ENCODE measurements at regions not wholly inside any gene's neighbourhood (a gene's known extent, or its start where the extent isn't known, plus 50 kb on each side); places are given as distances from the start of the nearest gene placed in this dataset.

DNA sequence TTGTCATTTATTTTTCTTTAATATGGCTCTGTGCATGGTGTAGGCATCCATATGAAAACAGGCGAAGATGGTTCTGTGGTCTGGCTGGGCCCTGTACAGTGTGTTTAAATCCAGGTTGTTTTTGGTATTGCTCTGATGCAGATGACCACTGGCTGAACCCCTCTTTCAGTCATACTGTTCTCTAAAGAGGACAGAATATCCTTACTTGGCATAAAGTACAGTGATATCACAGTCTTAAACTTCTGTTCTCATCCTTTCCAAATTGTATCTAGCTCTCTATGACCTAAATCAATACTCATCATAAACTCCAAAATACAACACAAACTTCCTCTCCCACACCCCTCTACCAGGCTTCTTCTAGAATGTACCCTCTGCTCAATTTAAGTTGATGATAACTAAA is 252.7 kb upstream of the FAR2 start:
- intact Hi-C loops (cut with DNase I): no loop called here
- DNase-seq (no peak), ATAC-seq (no peak)

GRCh38 chr12:28898038-28898437 is 251.0 kb upstream of the FAR2 start:
- no peak for ATAC-seq
- DNase-seq: no peak
- intact Hi-C loops (cut with DNase I): no loop called here

DNA sequence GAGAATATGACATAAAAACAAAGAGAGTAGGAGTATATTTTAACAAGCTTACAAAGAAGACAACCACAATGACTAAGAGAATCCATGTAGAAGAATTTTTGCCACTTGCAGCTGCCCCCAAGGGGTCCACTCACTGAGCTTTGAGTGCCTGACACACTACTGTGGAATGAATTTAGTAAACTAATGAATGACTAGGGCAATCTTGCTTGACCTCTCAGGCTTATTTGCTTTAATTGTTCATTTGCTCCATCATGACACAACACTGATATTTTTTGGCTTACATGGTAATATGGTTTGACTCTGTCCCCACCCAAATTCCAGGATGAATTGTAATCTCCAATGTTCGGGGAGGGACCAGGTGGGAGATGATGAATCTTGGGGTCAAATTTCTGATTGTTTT is 249.1 kb upstream of the FAR2 start:
- ATAC-seq: no peak
- no peak for DNase-seq
- intact Hi-C loops (cut with DNase I): no loop called here

GRCh38 chr12:28905220-28905955 is 243.7 kb upstream of the FAR2 start:
- intact Hi-C loops (cut with DNase I): no loop called here
- no peak for ATAC-seq
- DNase-seq: no peak

- intact Hi-C loops (cut with DNase I): no loop called here
- ATAC-seq (no peak), DNase-seq (no peak)
These were observed 240.4 kb upstream of the FAR2 start for GRCh38 chr12:28908646-28909045.

GRCh38 chr12:28909291-28909690 is 239.8 kb upstream of the FAR2 start:
- intact Hi-C loops (cut with DNase I): no loop called here
- DNase-seq: no peak
- no peak for ATAC-seq

GRCh38 chr12:28925719-28926376 is 223.2 kb upstream of the FAR2 start:
- intact Hi-C loops (cut with DNase I): no loop called here
- no peak for DNase-seq
- ATAC-seq: peak in 1 of 2 donors; percentile 53

DNA sequence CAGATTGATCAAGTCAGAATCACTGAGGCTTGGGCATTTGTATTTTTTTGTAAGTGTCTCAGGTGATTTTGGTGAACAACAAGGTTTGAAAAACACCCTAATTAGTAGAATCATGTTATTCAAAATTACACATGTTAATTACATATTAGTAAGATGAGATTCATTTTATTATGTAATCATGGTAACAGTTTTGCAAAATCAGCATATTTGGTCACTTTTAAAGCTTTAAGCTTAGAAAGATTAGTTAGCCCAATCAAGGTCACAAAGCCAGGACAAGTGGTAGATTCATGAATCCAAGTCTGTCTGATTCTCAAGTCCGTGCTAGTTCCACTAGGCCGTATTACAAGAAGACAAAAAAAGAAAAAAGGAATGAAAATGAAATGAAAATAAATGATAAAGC is 218.4 kb upstream of the FAR2 start:
- DNase-seq (no peak), ATAC-seq (no peak)
- intact Hi-C loops (cut with DNase I): no loop called here

DNA sequence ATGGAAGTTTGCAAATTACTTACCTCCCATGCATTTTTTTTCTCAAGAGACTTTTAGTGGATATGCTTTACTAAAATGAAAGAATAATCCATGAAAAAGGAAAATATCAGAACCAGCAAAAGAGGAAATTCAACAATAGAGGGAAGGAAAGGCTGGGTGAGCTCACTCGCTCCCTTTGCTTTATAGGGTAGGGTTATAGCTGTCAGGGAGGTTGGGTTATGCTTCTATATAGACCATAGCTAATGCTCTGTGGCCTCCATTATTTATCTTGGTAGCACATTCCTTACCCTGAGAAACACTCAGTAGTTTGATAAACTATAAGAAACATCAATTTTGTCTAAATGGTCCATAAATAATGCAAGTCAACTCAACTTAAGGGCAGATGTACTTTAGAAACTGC is 215.9 kb upstream of the FAR2 start:
- intact Hi-C loops (cut with DNase I): no loop called here
- ATAC-seq (no peak), DNase-seq (no peak)

DNA sequence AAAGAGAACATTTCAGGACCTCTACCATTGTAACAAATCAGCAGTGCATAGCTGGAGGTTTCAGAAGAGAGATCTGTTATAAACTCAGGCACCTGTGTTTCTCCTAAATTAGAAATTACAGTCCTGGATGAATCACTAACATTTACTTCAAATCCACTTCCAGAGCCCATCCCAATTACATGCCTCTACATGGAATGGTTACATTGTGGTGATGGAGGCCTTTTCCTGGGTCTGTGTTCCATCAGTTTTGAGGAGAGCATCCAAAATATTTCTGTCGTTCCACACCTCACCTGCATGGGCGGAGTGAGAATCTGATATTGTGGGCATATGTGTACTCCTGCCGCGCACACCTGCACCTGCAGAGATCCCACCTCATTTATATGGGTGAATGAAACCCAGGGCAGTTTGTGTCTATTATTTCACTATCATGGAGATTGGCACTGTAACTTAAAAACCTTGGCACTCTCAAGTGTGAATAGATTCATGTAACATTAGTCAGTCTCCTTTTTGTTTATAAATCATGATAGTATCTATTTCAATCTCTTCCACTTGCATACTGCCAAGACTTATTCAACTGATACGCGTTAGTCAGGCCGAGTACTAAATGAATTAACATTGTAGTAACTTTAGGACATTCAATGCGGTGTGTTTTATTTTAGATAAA is 215.1 kb upstream of the FAR2 start:
- intact Hi-C loops (cut with DNase I): no loop called here
- ATAC-seq (peak in 1 of 2 donors; percentile 48), DNase-seq (no peak)

- no peak for DNase-seq
- intact Hi-C loops (cut with DNase I): no loop called here
These were observed 212.9 kb upstream of the FAR2 start for GRCh38 chr12:28936221-28936620.

GRCh38 chr12:28936711-28937110 is 212.4 kb upstream of the FAR2 start:
- no peak for DNase-seq
- ATAC-seq: no peak
- intact Hi-C loops (cut with DNase I): no loop called here

More at GRCh38 chr12:28936221-28936620, 212.9 kb upstream of the FAR2 start:
- no peak for ATAC-seq

DNA sequence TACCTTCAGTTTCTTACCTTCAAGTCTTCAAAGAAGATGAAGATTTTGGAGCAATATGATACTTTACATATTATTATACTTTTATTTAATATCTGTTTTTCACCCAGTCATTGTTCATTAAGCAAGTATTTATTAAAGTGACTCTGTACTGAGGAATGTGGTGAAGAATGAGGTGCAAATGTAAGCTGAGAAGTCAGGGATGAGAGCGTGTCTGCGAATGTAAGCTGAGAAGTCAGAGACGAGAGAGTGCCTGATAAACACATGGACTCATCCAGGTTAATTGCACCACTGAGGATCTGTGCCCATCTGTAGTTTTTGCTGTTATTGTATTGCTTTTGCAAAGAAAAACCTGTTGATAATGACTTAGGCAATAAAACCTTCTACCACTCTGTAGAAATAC is 211.9 kb upstream of the FAR2 start:
- ATAC-seq: peak in 1 of 2 donors; percentile 81

DNA sequence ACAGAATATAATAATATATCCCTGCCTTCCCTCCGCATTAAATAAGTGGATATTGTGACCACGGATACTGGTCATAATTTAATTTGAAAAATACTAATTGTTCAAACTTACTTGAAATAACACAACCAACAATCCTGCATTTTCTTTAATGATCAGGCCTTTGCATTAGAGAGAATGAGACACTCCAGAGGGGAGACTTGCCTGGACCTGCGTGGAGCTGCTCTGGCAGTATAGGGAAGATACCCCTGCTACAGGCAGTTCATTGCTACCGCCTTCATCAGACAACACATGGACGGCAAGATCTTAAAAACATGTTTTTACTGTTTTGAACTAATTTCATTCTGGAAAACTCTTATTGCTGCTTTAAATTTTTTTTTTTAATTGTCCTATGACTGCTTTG is 211.0 kb upstream of the FAR2 start:
- DNase-seq: no peak
- ATAC-seq: no peak
- intact Hi-C loops (cut with DNase I): no loop called here

More for the DNA sequence above, 211.9 kb upstream of the FAR2 start:
- no peak for DNase-seq
- intact Hi-C loops (cut with DNase I): no loop called here

DNA sequence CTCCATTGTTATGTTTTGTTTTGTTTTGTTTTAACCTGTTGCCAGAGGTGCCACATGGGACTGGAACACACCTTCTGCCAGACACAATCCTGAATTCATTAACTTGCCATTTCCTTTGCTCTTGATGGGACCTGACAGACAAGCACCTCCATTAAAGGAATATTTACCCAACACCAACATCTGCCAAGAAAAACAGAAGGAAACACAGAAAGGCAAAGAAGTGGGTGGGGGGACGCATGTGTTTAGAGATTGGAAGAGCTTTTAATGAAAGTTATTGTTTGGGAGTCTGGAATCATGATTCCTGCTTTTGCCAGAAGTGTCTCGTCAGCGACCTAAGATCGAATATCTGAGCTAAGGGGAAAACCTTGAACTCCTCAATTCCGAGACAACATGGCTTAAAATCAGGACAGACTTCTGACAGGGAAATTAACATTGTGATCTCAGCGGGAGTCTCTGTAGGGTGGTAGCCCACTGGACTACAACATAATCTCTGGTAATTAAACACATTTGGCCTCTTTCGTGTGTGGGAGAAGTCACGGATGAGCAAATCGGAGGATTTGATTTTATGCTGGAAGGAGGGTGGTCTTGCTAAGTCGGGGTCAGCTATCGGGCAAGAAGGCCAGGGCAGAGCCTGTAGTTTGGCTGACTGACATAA is 210.4 kb upstream of the FAR2 start:
- intact Hi-C loops (cut with DNase I): no loop called here
- ATAC-seq (peak in 1 of 2 donors; percentile 41), DNase-seq (no peak)

DNA sequence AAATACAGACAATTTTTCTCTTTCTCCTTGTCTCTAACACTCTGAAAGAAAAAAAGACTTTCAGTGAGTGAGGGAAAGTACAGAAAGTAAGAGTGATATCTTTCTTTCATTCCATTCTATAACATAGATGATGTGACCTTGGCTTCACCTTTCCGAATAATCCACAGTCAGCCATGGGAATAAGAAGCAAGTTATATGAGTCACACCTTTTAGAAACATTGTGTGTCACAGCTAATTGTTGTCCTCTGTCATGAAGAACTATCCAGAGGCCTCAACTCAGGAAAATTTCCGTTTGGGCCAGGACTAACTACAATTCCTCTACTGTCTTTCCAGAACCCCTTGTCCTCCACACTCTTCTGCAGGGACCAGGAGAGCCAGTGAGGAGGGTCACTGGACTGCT is 209.7 kb upstream of the FAR2 start:
- no peak for ATAC-seq
- no peak for DNase-seq
- intact Hi-C loops (cut with DNase I): no loop called here

DNA sequence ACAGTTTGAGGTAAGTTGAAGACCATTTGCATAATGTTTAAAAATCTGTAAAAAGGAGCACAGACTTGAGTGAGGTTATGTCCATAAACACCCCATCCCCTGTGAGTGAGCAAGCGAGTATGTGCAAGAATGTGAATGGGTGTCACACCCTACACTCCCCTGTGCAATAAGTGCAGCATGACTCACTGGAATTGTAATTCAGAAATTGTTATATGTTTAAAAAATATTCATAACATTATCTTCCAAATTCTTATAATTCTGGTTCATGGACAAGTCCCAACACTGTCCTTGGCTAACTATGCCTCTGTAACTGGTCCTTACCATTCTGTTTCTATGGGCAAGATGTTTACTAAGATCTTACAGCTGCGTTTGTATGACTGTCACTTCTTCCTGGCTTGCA is 207.8 kb upstream of the FAR2 start:
- DNase-seq (no peak), ATAC-seq (peak in 1 of 2 donors; percentile 41)
- intact Hi-C loops (cut with DNase I): no loop called here

DNA sequence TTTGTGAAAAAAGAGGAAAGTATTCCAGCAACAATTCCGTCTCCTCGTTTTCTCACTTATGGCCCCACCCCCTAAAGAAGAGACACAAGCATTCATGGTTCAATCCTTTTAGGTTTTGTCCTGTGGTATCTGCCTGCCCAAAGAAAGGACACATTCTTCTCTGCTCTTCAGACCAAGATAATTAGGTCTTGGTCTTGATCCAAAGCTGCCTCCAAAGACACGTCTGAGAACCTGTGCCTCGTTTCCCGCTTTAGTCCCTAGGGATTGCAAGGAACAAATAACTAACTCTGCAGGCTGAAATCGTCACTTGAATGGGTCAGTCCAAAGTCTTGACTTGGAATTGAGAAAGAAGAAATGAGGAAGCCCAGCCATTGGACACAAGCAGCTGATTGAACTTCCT is 202.7 kb upstream of the FAR2 start:
- no peak for ATAC-seq
- no peak for DNase-seq
- intact Hi-C loops (cut with DNase I): no loop called here

DNA sequence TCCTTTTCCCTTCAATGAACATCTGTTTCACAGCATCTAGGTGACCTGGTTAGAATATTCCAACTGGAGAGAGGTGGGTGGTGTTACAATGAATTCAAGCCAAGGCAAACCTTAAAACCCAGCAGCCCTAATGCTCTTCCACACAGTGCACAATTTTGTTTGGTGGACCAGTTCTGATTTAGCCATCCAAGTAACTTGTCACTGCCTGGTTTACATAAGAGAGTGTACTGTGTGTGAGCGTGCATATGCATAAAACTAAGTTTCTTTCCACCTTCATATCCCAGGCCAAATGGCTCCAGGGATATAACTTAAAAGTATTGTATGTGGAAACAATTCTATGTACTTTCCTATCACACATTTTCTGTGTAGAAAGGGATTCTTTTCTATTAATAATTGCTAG is 200.4 kb upstream of the FAR2 start:
- ATAC-seq: no peak
- DNase-seq: no peak
- intact Hi-C loops (cut with DNase I): no loop called here

- ATAC-seq (no peak), DNase-seq (no peak)
- intact Hi-C loops (cut with DNase I): no loop called here
These were observed 199.9 kb upstream of the FAR2 start for GRCh38 chr12:28949184-28949583.

All from left cardiac atrium (tissue), 4 donors.